ENCODE measurements at regions not wholly inside any gene's neighbourhood (a gene's known extent, or its start where the extent isn't known, plus 50 kb on each side); places are given as distances from the start of the nearest gene placed in this dataset.

DNA sequence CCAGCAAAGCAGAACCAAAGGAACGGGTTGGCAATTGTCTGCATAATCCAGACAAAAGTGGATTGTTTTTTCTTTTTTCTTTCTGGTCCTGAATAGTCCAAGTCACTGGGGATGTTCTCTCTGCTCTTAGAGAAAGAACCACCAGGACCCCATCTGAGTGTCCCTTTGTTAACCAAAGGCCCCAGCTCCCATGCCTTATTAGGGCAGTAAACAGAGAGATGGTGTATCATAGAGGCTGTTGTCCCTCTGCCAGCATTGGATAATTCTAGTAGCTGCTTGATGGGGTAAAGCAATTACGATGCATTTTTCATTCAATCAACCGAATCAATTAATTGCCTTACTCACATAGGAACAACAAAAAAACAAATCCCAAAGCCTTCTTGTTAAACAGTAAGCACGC lies 213.0 kb downstream of the BUB3 start:
- TF ChIP-seq POLR2A (IDR thresholded peaks at IDR 0.05) = no peak
- TF ChIP-seq, protein P1, sequence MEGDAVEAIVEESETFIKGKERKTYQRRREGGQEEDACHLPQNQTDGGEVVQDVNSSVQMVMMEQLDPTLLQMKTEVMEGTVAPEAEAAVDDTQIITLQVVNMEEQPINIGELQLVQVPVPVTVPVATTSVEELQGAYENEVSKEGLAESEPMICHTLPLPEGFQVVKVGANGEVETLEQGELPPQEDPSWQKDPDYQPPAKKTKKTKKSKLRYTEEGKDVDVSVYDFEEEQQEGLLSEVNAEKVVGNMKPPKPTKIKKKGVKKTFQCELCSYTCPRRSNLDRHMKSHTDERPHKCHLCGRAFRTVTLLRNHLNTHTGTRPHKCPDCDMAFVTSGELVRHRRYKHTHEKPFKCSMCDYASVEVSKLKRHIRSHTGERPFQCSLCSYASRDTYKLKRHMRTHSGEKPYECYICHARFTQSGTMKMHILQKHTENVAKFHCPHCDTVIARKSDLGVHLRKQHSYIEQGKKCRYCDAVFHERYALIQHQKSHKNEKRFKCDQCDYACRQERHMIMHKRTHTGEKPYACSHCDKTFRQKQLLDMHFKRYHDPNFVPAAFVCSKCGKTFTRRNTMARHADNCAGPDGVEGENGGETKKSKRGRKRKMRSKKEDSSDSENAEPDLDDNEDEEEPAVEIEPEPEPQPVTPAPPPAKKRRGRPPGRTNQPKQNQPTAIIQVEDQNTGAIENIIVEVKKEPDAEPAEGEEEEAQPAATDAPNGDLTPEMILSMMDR (IDR thresholded peaks at IDR 0.05) = no peak

Data from vagina (tissue), 2 donors.